OCI-LY7 (cell line): ENCODE measurements at regions not wholly inside any gene's neighbourhood (a gene's known extent, or its start where the extent isn't known, plus 50 kb on each side); places are given as distances from the start of the nearest gene placed in this dataset.

ENCODE experiments used
- BruUV-seq: library from RNA; stranded (reverse); fragments of 400-500 nt; replicated peaks from 2 replicates; lab custom pipeline; 2021; lab: Mats Ljungman, UMichigan
- CTCF ChIA-PET: fragments of 300-600 bp; sonication (Branson Sonifier 250); formaldehyde crosslinking; loops from one replicate; lab custom pipeline; 2022; ENCODE audit warnings: antibody characterized with exemption; ENCODE audit not compliant: unreplicated experiment; lab: Charles Lee
- POLR2A ChIA-PET: fragments of 300-600 bp; sonication (Branson Sonifier 250); formaldehyde crosslinking; loops from one replicate; lab custom pipeline; 2022; ENCODE audit warnings: antibody characterized with exemption; lab: Charles Lee
- DNase-seq: peaks from one replicate; pipeline ENCODE4 v3.0.0-alpha.2; 2015; ENCODE audit warnings: low spot score
- H2AFZ ChIP-seq: fragments of 200-600 bp; sonication (generic), shearing (Covaris generic); 2 replicates; pipeline ENCODE4 v1.6.1; 2014; ENCODE audit warnings: mild to moderate bottlenecking, antibody characterized with exemption, low read length, moderate library complexity
- H3K27ac ChIP-seq: fragments of 200-600 bp; sonication (generic); 2 replicates; pipeline ENCODE4 v1.5.1; 2014; ENCODE audit warnings: mixed run types, low read depth, mild to moderate bottlenecking, moderate library complexity, low read length, inconsistent platforms; ENCODE audit not compliant: poor library complexity, severe bottlenecking
- H3K36me3 ChIP-seq: fragments of 200-600 bp; sonication (generic); 2 replicates; pipeline ENCODE4 v1.6.1; 2014; ENCODE audit warnings: mild to moderate bottlenecking, antibody characterized with exemption, low read length, moderate library complexity, mixed read lengths; ENCODE audit not compliant: insufficient read depth
- H3K4me1 ChIP-seq: fragments of 200-600 bp; sonication (generic); 2 replicates; pipeline ENCODE4 v1.5.1; 2014; ENCODE audit warnings: mild to moderate bottlenecking, low read length; ENCODE audit not compliant: insufficient read depth, poor library complexity, severe bottlenecking
- H3K4me2 ChIP-seq: fragments of 200-600 bp; sonication (generic); 2 replicates; pipeline ENCODE4 v1.6.1; 2014; ENCODE audit warnings: mild to moderate bottlenecking, low read length
- H3K4me3 ChIP-seq: fragments of 200-600 bp; sonication (generic); 2 replicates; pipeline ENCODE4 v1.5.1; 2014; ENCODE audit warnings: mild to moderate bottlenecking, low read depth, low read length; ENCODE audit not compliant: poor library complexity, severe bottlenecking
- H3K79me2 ChIP-seq: fragments of 200-600 bp; sonication (generic); 2 replicates; pipeline ENCODE4 v1.6.1; 2016; ENCODE audit warnings: low read depth, mild to moderate bottlenecking, low read length, moderate library complexity, mixed read lengths; ENCODE audit not compliant: insufficient read depth
- H3K9me2 ChIP-seq: fragments of 200-600 bp; sonication (generic); 2 replicates; pipeline ENCODE4 v1.6.1; 2016; ENCODE audit warnings: mild to moderate bottlenecking, low read length, mixed read lengths; ENCODE audit not compliant: insufficient read depth
- H3K9me3 ChIP-seq: fragments of 200-600 bp; sonication (generic); 2 replicates; pipeline ENCODE4 v1.6.1; 2014; ENCODE audit warnings: mild to moderate bottlenecking, mixed run types, low read length, mixed read lengths
- H4K20me1 ChIP-seq: fragments of 200-600 bp; sonication (generic); 2 replicates; pipeline ENCODE4 v1.6.1; 2014; ENCODE audit warnings: mild to moderate bottlenecking, antibody characterized with exemption, low read length, moderate library complexity, mixed read lengths; ENCODE audit not compliant: insufficient read depth
- CTCF ChIP-seq: fragments of 200-600 bp; sonication (generic); conservative IDR thresholded peaks from 2 replicates; pipeline ENCODE4 v1.5.1; 2014; ENCODE audit warnings: mild to moderate bottlenecking, antibody characterized with exemption, low read length, moderate library complexity, mixed read lengths
- EZH2phosphoT487 ChIP-seq: fragments of 200-600 bp; sonication (generic); IDR thresholded peaks from 2 replicates; pipeline ENCODE4 v1.6.1; 2018; ENCODE audit warnings: low read depth, borderline replicate concordance, mild to moderate bottlenecking, mixed run types, antibody characterized with exemption, low read length, moderate library complexity, mixed read lengths
- intact Hi-C: fragments of 100-400 bp; cut with micrococcal nuclease; formaldehyde crosslinking; loops from one replicate; pipeline ENCODE4 v1.10.0; 2022; ENCODE audit not compliant: unreplicated experiment

GRCh38 chr11:97743205-97743742 lies 1277.5 kb upstream of the CNTN5 start:
- ChIA-PET POLR2A (interaction anchor here (0.6 kb wide), 1 partner anchor 34 kb away, joined by 3 read pairs; no protein-coding TSS in a partner anchor), CTCF (no interaction called here)
- no peak overlapping the region for H3K27ac ChIP-seq
- intact Hi-C loops, result no loop called here
- BruUV-seq, result no TSS peak
- H3K4me3 ChIP-seq, result no peak overlapping the region
- H3K79me2 ChIP-seq, result no peaks in the 10 kb centered on the region
- no peak for TF ChIP-seq CTCF
- no peaks in the 10 kb centered on the region for H3K4me1 ChIP-seq
- H3K4me2 ChIP-seq, result no peak overlapping the region
- H3K36me3 ChIP-seq, result no peaks in the 10 kb centered on the region
- H3K9me2 ChIP-seq, result no peaks in the 10 kb centered on the region
- no peak for DNase-seq
- H3K9me3 ChIP-seq, result no peaks in the 10 kb centered on the region
- H4K20me1 ChIP-seq, result no peaks in the 10 kb centered on the region
- no peak overlapping the region for H2AFZ ChIP-seq

- Histone ChIP-seq H2AFZ (no peak overlapping the region), H3K4me3 (no peak overlapping the region), H3K36me3 (no peaks in the 10 kb centered on the region), H3K27ac (no peak overlapping the region), H3K4me1 (no peaks in the 10 kb centered on the region), H3K9me2 (no peaks in the 10 kb centered on the region), H3K4me2 (no peak overlapping the region), H4K20me1 (no peaks in the 10 kb centered on the region), H3K9me3 (no peaks in the 10 kb centered on the region), H3K79me2 (no peaks in the 10 kb centered on the region)
- no peak for DNase-seq
- TF ChIP-seq EZH2phosphoT487 (no peak), CTCF (no peak)
- intact Hi-C loops, result no loop called here
- no TSS peak for BruUV-seq
- CTCF ChIA-PET, result no interaction called here
- POLR2A ChIA-PET, result interaction anchor here (1.2 kb wide), 1 partner anchor 8 kb away, joined by 3 read pairs; no protein-coding TSS in a partner anchor
Measured at GRCh38 chr11:97745515-97746050, 1275.2 kb upstream of the CNTN5 start.

DNA sequence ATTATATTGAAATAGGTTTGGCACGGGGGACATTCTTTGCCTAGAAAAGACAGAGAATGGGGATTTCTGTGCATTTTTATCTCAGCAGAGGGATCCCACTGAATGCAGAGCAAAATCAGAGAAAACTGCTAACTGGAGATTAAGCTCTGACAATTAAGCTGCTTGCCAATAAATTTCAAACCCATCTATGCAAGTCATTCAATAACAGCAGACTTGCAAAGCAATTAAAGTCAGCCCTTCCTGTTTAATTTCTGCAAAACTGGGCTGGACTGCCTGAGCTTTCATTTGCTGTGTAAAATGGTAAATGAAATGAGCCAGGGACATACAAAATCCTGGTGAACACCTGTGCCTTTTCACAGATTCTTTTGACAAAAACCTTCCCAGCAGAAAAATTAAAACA lies 1273.9 kb upstream of the CNTN5 start:
- no peak for DNase-seq
- intact Hi-C loops, result no loop called here
- no peak for TF ChIP-seq EZH2phosphoT487
- no peak for TF ChIP-seq CTCF
- POLR2A ChIA-PET, result no interaction called here
- H3K4me1 ChIP-seq, result no peaks in the 10 kb centered on the region
- BruUV-seq, result no TSS peak
- no peak overlapping the region for H3K4me3 ChIP-seq
- H3K9me3 ChIP-seq, result no peaks in the 10 kb centered on the region
- no peak overlapping the region for H2AFZ ChIP-seq
- CTCF ChIA-PET, result no interaction called here
- no peak overlapping the region for H3K27ac ChIP-seq
- H4K20me1 ChIP-seq, result no peaks in the 10 kb centered on the region
- H3K79me2 ChIP-seq, result no peaks in the 10 kb centered on the region
- H3K36me3 ChIP-seq, result no peaks in the 10 kb centered on the region
- H3K9me2 ChIP-seq, result no peaks in the 10 kb centered on the region
- H3K4me2 ChIP-seq, result no peak overlapping the region
